HPDE6-E6E7 (cell line): ENCODE measurements at regions not wholly inside any gene's neighbourhood (a gene's known extent, or its start where the extent isn't known, plus 50 kb on each side); places are given as distances from the start of the nearest gene placed in this dataset.
"Not testable (repeated sequence)": the region's sequence is repeated elsewhere in the genome, so short reads cannot be mapped to it uniquely, and the experiment has no call there.

ENCODE experiments used
- DNase-seq: peaks from one replicate; pipeline ENCODE4 v3.0.0; 2011; ENCODE audit warnings: missing footprints; ENCODE audit errors: extremely low spot score

DNA sequence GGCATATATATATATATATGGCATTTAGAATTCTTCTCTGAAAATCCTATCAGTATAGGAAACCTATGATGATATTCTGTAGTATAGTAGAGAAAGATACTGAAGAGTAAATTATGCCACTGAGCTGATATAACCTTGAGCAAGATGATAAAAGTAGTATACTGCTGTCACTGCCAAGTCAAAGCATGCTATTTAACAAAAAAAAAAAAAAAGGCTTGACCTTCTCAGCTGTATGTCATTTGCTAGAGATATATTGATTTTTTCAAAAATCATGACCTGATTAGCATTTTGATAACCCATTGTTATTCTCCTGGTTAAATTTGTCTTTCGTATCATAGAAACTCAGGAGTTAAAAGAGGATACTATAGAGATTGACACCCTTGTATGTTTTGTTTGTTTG, 299.4 kb downstream of the ADAMTS20 start:
- DNase-seq = no peak

DNA sequence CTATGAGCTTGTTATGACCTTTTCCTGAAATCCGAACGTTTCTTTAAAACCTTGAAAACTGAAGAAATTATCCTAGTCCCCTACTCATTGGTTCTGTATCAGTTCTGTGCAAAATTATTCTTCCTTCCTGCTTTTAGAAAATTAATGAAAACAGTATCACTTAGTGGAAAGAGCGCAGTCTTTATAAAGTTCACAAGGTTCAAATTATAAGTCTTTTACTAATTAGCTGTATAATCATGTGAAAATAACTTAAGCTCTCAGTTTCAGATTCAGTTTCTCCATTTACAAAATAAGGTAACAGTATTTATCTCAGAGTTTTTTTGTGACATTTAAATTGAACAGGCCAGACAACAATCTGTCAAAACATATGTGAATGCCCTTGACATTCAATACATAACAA, 306.1 kb downstream of the ADAMTS20 start:
- no peak for DNase-seq

DNA sequence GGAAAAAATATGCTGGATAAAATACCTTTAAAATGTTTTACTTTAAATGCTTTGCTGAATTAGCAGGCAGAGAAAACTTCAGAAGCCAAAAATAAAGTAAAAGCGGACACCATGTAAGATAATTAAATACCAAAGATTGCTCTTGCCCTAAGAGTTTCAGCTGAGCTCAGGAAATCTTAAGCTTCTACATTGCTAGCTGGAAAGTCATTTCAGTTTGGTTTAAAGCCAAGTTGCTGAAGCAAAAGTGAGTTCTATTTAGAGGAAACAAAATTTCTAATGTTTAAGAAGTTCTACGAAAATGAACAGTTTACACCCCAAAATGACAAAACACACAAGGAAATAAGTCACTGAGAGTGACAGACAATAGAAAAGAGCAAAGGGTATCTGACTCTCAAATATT, 310.0 kb downstream of the ADAMTS20 start:
- no peak for DNase-seq

DNA sequence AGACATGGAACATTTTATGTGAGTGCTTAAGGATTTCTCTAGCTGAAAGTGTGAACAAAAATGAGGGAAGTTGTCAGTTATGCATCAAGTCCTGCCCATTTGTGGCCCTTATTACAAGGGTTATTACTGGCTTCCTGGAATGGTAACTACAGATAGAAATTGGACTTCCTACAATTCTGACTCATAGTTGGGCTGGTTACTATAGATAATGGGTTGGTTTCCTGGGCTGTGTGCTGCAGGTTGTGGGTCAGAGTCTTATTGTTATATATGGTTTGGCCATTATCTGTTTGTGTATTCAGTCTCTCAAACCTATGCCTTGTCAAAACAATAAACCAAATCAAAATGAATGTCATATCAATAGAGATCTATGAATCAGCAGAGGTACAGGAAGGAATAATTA, 313.7 kb downstream of the ADAMTS20 start:
- DNase-seq = no peak

DNA sequence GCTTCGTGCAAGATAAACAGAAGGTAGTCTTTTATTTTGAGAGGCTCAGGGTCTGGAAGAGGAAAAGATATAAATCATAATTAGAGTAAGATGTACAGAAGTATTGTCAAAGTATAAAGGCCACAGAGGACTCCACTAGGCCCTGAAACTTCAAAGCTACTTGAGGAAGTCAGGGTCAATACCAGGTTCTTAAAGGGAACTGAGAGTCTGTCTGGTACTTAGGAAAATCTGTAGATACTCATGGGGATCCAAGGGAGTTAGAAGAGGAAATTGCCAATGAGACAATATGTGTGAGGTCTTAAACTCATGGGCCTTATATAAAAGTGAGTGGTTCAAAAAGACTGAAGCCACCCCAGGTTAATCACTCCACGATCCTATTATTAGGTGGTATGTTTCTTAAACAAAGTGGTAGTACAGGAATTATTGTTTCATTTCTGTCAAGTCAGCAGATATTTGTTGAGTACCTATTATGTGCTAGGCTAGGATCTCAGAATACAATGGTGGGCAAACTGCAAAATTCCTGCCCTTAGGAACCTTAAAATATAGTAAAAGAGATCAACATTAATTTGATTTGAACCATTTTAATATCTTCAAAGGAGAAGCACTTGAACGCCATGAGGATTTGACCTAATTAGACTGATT, 314.6 kb downstream of the ADAMTS20 start:
- DNase-seq = no peak

GRCh38 chr12:43235721-43236120, 316.3 kb downstream of the ADAMTS20 start:
- no peak for DNase-seq

GRCh38 chr12:43233861-43234260, 318.1 kb downstream of the ADAMTS20 start:
- no peak for DNase-seq

DNA sequence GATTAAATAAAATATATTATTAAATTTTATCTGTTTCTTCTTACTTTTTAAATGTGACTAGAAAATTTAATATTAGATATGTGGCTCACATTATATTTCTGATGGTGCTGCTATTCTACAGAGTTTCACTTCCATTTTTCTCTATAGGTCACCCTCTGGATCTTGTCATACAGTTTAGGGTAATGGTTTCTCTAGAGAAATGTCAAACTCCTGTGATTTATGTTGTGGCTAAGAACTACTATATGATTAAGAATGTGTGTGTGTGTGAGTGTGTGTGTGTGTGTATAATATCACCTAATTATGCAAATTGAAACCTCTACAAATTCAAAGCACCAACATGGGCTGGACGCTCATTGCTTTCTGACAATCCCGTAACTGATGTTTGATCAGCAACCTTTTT, 325.9 kb downstream of the ADAMTS20 start:
- no peak for DNase-seq

DNA sequence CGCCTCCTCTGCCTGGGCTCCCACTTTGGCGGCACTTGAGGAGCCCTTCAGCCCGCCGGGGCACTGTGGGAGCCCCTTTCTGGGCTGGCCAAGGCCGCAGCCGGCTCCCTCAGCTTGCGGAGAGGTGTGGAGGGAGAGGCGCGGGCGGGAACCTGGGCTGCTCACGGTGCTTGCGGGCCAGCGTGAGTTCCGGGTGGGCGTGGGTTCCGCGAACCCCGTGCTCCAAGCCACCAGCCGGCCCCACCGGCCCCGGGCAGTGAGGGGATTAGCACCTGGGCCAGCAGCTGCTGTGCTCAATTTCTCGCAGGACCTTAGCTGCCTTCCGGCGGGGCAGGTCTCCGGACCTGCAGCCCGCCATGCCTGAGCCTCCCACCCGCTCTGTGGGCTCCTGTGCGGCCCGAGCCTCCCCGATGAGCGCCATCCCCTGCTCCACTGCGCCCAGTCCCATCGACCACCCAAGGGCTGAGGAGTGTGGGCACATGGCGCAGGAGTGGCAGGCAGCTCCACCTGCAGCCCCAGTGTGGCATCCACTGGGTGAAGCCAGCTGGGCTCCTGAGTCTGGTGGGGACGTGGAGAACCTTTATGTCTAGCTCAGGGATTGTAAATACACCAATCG, 327.7 kb downstream of the ADAMTS20 start:
- not testable (repeated sequence) for DNase-seq

GRCh38 chr12:43222796-43223195, 329.2 kb downstream of the ADAMTS20 start:
- DNase-seq = no peak

DNA sequence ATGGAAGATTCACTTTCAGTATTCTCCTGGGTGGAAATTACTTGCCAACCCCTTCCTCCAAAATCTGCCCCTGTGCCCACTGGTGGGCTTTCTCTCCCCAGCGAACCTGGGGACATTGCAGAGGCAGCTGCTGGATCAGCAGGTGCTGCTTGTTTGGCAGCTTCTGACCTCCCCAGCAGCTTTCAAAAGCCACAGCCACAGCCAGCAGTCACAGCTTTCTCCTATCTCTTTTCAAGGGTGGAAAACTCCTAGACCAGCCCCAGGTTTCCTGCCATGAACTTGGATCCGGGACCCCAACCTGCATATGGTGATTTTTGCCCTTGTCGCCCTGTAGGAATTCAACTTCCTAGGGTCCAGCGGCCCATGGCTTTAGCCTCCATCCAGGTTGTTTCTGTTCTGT, 330.8 kb downstream of the ADAMTS20 start:
- DNase-seq = no peak

- DNase-seq = no peak
These were observed 335.5 kb downstream of the ADAMTS20 start for GRCh38 chr12:43216490-43216889.

DNA sequence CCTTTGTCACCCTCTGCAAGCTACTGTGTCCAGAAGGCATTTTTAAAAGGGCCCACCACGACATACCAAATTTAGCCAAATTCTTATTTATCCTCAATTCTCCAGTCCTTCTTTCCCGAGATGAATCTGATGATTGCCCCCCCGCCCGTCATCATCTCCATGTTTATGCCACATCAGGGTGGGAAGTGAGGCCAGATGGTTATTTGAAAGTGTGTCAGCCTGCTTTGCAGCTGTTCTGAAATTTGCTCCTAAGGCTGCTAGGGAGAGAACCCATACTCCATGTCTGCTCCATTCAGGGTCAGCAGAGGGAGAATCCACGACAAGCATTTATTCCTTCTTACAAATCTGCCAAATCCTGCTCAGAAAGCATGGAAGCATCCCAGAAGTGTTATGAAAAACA, 337.8 kb downstream of the ADAMTS20 start:
- no peak for DNase-seq

- DNase-seq = no peak
These were observed 338.4 kb downstream of the ADAMTS20 start for GRCh38 chr12:43213608-43214007.

GRCh38 chr12:43210485-43211192, 341.4 kb downstream of the ADAMTS20 start:
- no peak for DNase-seq

GRCh38 chr12:43208627-43209026, 343.4 kb downstream of the ADAMTS20 start:
- DNase-seq = no peak

GRCh38 chr12:43208221-43208620, 343.8 kb downstream of the ADAMTS20 start:
- DNase-seq = no peak

DNA sequence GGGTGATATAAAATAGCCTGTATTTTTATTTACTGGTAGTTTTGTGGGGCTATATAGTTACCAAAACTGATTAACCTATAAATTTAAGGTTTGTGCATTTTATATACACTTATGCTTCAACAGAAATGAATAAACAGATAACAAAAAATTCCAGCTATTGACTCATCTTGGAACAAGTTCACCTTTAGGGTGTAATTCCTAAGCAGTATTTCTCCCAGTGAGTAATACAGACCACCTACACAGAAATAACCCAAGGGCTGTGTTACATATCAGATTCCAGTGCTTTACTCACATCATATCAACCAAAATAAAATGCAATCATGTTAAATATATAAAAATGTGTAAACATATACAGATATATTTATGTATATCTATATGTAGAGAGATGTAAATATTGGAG, 345.6 kb downstream of the ADAMTS20 start:
- DNase-seq = no peak

DNA sequence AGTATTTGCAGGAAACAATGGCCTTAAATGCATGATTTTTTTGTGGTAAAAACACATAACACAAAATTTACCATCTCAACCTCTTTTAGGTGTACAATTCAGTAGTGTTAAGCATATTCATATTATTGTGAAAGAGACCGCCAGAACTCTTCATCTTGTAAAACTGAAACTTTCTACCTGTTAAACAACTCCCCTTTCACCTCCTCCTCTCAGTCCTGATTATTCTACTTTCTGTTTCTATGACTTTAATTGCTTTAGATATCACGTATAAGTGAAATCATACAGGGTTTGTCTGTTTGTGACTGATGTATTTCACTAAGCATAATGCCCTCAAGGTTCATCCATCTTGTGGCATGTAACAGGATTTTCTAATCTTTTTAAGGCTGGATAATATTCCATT, 353.4 kb downstream of the ADAMTS20 start:
- no peak for DNase-seq

- DNase-seq = no peak
These were observed 355.6 kb downstream of the ADAMTS20 start for GRCh38 chr12:43196268-43196907.

- DNase-seq = not testable (repeated sequence)
These were observed 358.9 kb downstream of the ADAMTS20 start for GRCh38 chr12:43193096-43193495.

- DNase-seq = not testable (repeated sequence)
These were observed 359.6 kb downstream of the ADAMTS20 start for GRCh38 chr12:43192442-43192841.

- DNase-seq = no peak
These were observed 371.8 kb downstream of the ADAMTS20 start for GRCh38 chr12:43180242-43180641.
